ENCODE measurements at regions not wholly inside any gene's neighbourhood (a gene's known extent, or its start where the extent isn't known, plus 50 kb on each side); places are given as distances from the start of the nearest gene placed in this dataset.
"Not testable (repeated sequence)": the region's sequence is repeated elsewhere in the genome, so short reads cannot be mapped to it uniquely, and the experiment has no call there.

GRCh38 chr9:39463696-39464095 is 108.2 kb downstream of the SPATA31A1 start:
- peak overlapping the region; percentile 29 for H3K4me3 ChIP-seq (ENCODE audit: severe bottlenecking)
- not testable (repeated sequence) for H3K4me1 ChIP-seq (ENCODE audit: insufficient read depth, poor library complexity, severe bottlenecking); H3K36me3 ChIP-seq (ENCODE audit: low read depth); H3K27ac ChIP-seq (ENCODE audit: poor library complexity, severe bottlenecking); H3K9me3 ChIP-seq (ENCODE audit: severe bottlenecking); DNase-seq (ENCODE audit: low spot score); H3K27me3 ChIP-seq (ENCODE audit: insufficient read depth, poor library complexity, severe bottlenecking)
- ATAC-seq (ENCODE audit: low read depth), result peak; percentile 62

GRCh38 chr9:39464122-39464777 is 108.8 kb downstream of the SPATA31A1 start:
- not testable (repeated sequence) for H3K9me3 ChIP-seq (ENCODE audit: severe bottlenecking); H3K27ac ChIP-seq (ENCODE audit: poor library complexity, severe bottlenecking); H3K4me1 ChIP-seq (ENCODE audit: insufficient read depth, poor library complexity, severe bottlenecking); H3K27me3 ChIP-seq (ENCODE audit: insufficient read depth, poor library complexity, severe bottlenecking); H3K36me3 ChIP-seq (ENCODE audit: low read depth)
- H3K4me3 ChIP-seq (ENCODE audit: severe bottlenecking), result peak overlapping the region; percentile 29
- DNase-seq (ENCODE audit: low spot score), result peak; percentile 74
- ATAC-seq (ENCODE audit: low read depth), result peak; percentile 92

- not testable (repeated sequence) for H3K27me3 ChIP-seq (ENCODE audit: insufficient read depth, poor library complexity, severe bottlenecking); H3K27ac ChIP-seq (ENCODE audit: poor library complexity, severe bottlenecking)
Measured at GRCh38 chr9:39474499-39474898, 119.0 kb downstream of the SPATA31A1 start.

GRCh38 chr9:39483073-39483472 is 127.6 kb downstream of the SPATA31A1 start:
- not testable (repeated sequence) for H3K27ac ChIP-seq (ENCODE audit: poor library complexity, severe bottlenecking); H3K4me1 ChIP-seq (ENCODE audit: insufficient read depth, poor library complexity, severe bottlenecking); ATAC-seq (ENCODE audit: low read depth); H3K27me3 ChIP-seq (ENCODE audit: insufficient read depth, poor library complexity, severe bottlenecking); H3K4me3 ChIP-seq (ENCODE audit: severe bottlenecking); H3K9me3 ChIP-seq (ENCODE audit: severe bottlenecking); H3K36me3 ChIP-seq (ENCODE audit: low read depth); DNase-seq (ENCODE audit: low spot score)

More at GRCh38 chr9:39474499-39474898, 119.0 kb downstream of the SPATA31A1 start:
- not testable (repeated sequence) for H3K9me3 ChIP-seq (ENCODE audit: severe bottlenecking); H3K4me1 ChIP-seq (ENCODE audit: insufficient read depth, poor library complexity, severe bottlenecking); DNase-seq (ENCODE audit: low spot score); H3K4me3 ChIP-seq (ENCODE audit: severe bottlenecking); ATAC-seq (ENCODE audit: low read depth); H3K36me3 ChIP-seq (ENCODE audit: low read depth)

- not testable (repeated sequence) for H3K36me3 ChIP-seq (ENCODE audit: low read depth); H3K4me1 ChIP-seq (ENCODE audit: insufficient read depth, poor library complexity, severe bottlenecking); DNase-seq (ENCODE audit: low spot score); H3K9me3 ChIP-seq (ENCODE audit: severe bottlenecking); ATAC-seq (ENCODE audit: low read depth); H3K27me3 ChIP-seq (ENCODE audit: insufficient read depth, poor library complexity, severe bottlenecking); H3K4me3 ChIP-seq (ENCODE audit: severe bottlenecking); H3K27ac ChIP-seq (ENCODE audit: poor library complexity, severe bottlenecking)
Measured at GRCh38 chr9:39483880-39484279, 128.4 kb downstream of the SPATA31A1 start.

- not testable (repeated sequence) for H3K27ac ChIP-seq (ENCODE audit: poor library complexity, severe bottlenecking); ATAC-seq (ENCODE audit: low read depth)
Measured at GRCh38 chr9:39484292-39484691, 128.8 kb downstream of the SPATA31A1 start.

GRCh38 chr9:39487477-39487876 is 132.0 kb downstream of the SPATA31A1 start:
- H3K9me3 ChIP-seq (ENCODE audit: severe bottlenecking); H3K27ac ChIP-seq (ENCODE audit: poor library complexity, severe bottlenecking); H3K36me3 ChIP-seq (ENCODE audit: low read depth); ATAC-seq (ENCODE audit: low read depth); H3K4me1 ChIP-seq (ENCODE audit: insufficient read depth, poor library complexity, severe bottlenecking); H3K4me3 ChIP-seq (ENCODE audit: severe bottlenecking); H3K27me3 ChIP-seq (ENCODE audit: insufficient read depth, poor library complexity, severe bottlenecking): not testable (repeated sequence)
- DNase-seq (ENCODE audit: low spot score), result peak; percentile 35

More at GRCh38 chr9:39484292-39484691, 128.8 kb downstream of the SPATA31A1 start:
- not testable (repeated sequence) for H3K9me3 ChIP-seq (ENCODE audit: severe bottlenecking); H3K27me3 ChIP-seq (ENCODE audit: insufficient read depth, poor library complexity, severe bottlenecking); H3K4me3 ChIP-seq (ENCODE audit: severe bottlenecking); H3K4me1 ChIP-seq (ENCODE audit: insufficient read depth, poor library complexity, severe bottlenecking); H3K36me3 ChIP-seq (ENCODE audit: low read depth); DNase-seq (ENCODE audit: low spot score)

GRCh38 chr9:39496248-39496647 is 140.8 kb downstream of the SPATA31A1 start:
- H3K27me3 ChIP-seq (ENCODE audit: insufficient read depth, poor library complexity, severe bottlenecking); ATAC-seq (ENCODE audit: low read depth); H3K36me3 ChIP-seq (ENCODE audit: low read depth); H3K27ac ChIP-seq (ENCODE audit: poor library complexity, severe bottlenecking); H3K9me3 ChIP-seq (ENCODE audit: severe bottlenecking); H3K4me3 ChIP-seq (ENCODE audit: severe bottlenecking); H3K4me1 ChIP-seq (ENCODE audit: insufficient read depth, poor library complexity, severe bottlenecking); DNase-seq (ENCODE audit: low spot score): not testable (repeated sequence)

- not testable (repeated sequence) for H3K27me3 ChIP-seq (ENCODE audit: insufficient read depth, poor library complexity, severe bottlenecking); H3K9me3 ChIP-seq (ENCODE audit: severe bottlenecking); H3K4me1 ChIP-seq (ENCODE audit: insufficient read depth, poor library complexity, severe bottlenecking); DNase-seq (ENCODE audit: low spot score); H3K4me3 ChIP-seq (ENCODE audit: severe bottlenecking); H3K27ac ChIP-seq (ENCODE audit: poor library complexity, severe bottlenecking); H3K36me3 ChIP-seq (ENCODE audit: low read depth); ATAC-seq (ENCODE audit: low read depth)
Measured at GRCh38 chr9:39503178-39503577, 147.7 kb downstream of the SPATA31A1 start.

GRCh38 chr9:39527387-39528029 is 172.0 kb downstream of the SPATA31A1 start:
- not testable (repeated sequence) for DNase-seq (ENCODE audit: low spot score); H3K4me3 ChIP-seq (ENCODE audit: severe bottlenecking); H3K4me1 ChIP-seq (ENCODE audit: insufficient read depth, poor library complexity, severe bottlenecking); H3K27ac ChIP-seq (ENCODE audit: poor library complexity, severe bottlenecking); H3K27me3 ChIP-seq (ENCODE audit: insufficient read depth, poor library complexity, severe bottlenecking); H3K36me3 ChIP-seq (ENCODE audit: low read depth); H3K9me3 ChIP-seq (ENCODE audit: severe bottlenecking)
- peak; percentile 41; the same call in 1 of the 3 replicates for ATAC-seq (ENCODE audit: low read depth)

- not testable (repeated sequence) for H3K4me3 ChIP-seq (ENCODE audit: severe bottlenecking); H3K36me3 ChIP-seq (ENCODE audit: low read depth); DNase-seq (ENCODE audit: low spot score); H3K27me3 ChIP-seq (ENCODE audit: insufficient read depth, poor library complexity, severe bottlenecking); H3K27ac ChIP-seq (ENCODE audit: poor library complexity, severe bottlenecking); H3K4me1 ChIP-seq (ENCODE audit: insufficient read depth, poor library complexity, severe bottlenecking); ATAC-seq (ENCODE audit: low read depth); H3K9me3 ChIP-seq (ENCODE audit: severe bottlenecking)
Measured at GRCh38 chr9:39532597-39532996, 177.1 kb downstream of the SPATA31A1 start.

Measured in RWPE2 (cell line).